Adipocyte (in vitro differentiated cells): ENCODE measurements at regions not wholly inside any gene's neighbourhood (a gene's known extent, or its start where the extent isn't known, plus 50 kb on each side); places are given as distances from the start of the nearest gene placed in this dataset.
"Not testable (repeated sequence)": the region's sequence is repeated elsewhere in the genome, so short reads cannot be mapped to it uniquely, and the experiment has no call there.

ENCODE experiments used
- DNase-seq: peaks from one replicate; pipeline ENCODE4 v3.0.0-alpha.2; 2015; ENCODE audit warnings: low read depth
- H3K27me3 ChIP-seq: replicated peaks from 2 replicates; pipeline ENCODE4 v1.7.0; 2013; ENCODE audit warnings: mild to moderate bottlenecking, low read length, moderate library complexity; ENCODE audit not compliant: control insufficient read depth, insufficient read depth
- H3K36me3 ChIP-seq: 2 replicates; pipeline ENCODE4 v1.7.0; 2013; ENCODE audit warnings: low read length, mild to moderate bottlenecking, moderate library complexity; ENCODE audit not compliant: control insufficient read depth, insufficient read depth, severe bottlenecking
- H3K4me1 ChIP-seq: 2 replicates; pipeline ENCODE4 v1.7.0; 2013; ENCODE audit warnings: mild to moderate bottlenecking, low read length, moderate library complexity; ENCODE audit not compliant: control insufficient read depth, insufficient read depth
- H3K4me3 ChIP-seq: 2 replicates; pipeline ENCODE4 v1.7.0; 2013; ENCODE audit warnings: mild to moderate bottlenecking, low read length, moderate library complexity
- H3K9ac ChIP-seq: 2 replicates; pipeline ENCODE4 v1.7.0; 2013; ENCODE audit warnings: mild to moderate bottlenecking, low read length, moderate library complexity
- H3K9me3 ChIP-seq: 2 replicates; pipeline ENCODE4 v1.7.0; 2013; ENCODE audit warnings: mild to moderate bottlenecking, low read length, moderate library complexity; ENCODE audit not compliant: control insufficient read depth

GRCh38 chr12:84492351-84492883 lies 420.2 kb downstream of the SLC6A15 start:
- H3K4me3 ChIP-seq, result no peak overlapping the region
- H3K36me3 ChIP-seq, result no peaks in the 10 kb centered on the region
- no peaks in the 10 kb centered on the region for H3K27me3 ChIP-seq
- H3K9ac ChIP-seq, result no peak overlapping the region
- no peaks in the 10 kb centered on the region for H3K4me1 ChIP-seq
- no peaks in the 10 kb centered on the region for H3K9me3 ChIP-seq
- DNase-seq, result peak; percentile 9

DNA sequence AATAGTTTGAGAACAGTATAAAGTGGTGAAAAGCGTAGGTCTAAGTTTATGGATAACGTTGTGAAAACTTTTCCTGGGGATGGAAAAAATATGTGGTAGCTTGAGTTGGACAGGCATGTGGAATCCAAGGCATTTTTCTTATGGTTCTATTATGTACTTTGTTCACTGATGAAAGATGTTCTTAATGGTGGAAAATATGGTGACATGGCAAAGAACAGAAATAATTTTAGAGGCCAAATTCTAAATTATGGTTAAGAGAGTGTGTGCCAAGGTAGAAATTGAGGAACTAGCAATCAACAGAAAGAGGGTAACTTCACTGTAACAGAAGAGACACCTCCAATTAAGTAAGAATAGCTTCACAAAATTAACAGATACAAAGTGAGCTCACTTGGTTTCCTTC lies 427.8 kb downstream of the SLC6A15 start:
- no peaks in the 10 kb centered on the region for H3K4me1 ChIP-seq
- no peak overlapping the region for H3K9ac ChIP-seq
- DNase-seq, result no peak
- H3K36me3 ChIP-seq, result no peaks in the 10 kb centered on the region
- H3K27me3 ChIP-seq, result no peaks in the 10 kb centered on the region
- H3K4me3 ChIP-seq, result no peak overlapping the region
- no peaks in the 10 kb centered on the region for H3K9me3 ChIP-seq

- Histone ChIP-seq H3K4me3 (no peak overlapping the region), H3K9ac (no peak overlapping the region), H3K27me3 (no peaks in the 10 kb centered on the region), H3K4me1 (no peaks in the 10 kb centered on the region), H3K9me3 (peaks cover 6% of the 10 kb centered on the region), H3K36me3 (no peaks in the 10 kb centered on the region)
- DNase-seq, result no peak
Observed at GRCh38 chr12:84480803-84481202, 431.8 kb downstream of the SLC6A15 start.

- no peaks in the 10 kb centered on the region for H3K36me3 ChIP-seq
- H3K9ac ChIP-seq, result no peak overlapping the region
Observed at GRCh38 chr12:84470361-84470760, 442.2 kb downstream of the SLC6A15 start.

GRCh38 chr12:84464616-84465015 lies 448.0 kb downstream of the SLC6A15 start:
- no peak overlapping the region for H3K4me3 ChIP-seq
- no peak for DNase-seq
- no peaks in the 10 kb centered on the region for H3K27me3 ChIP-seq
- no peak overlapping the region for H3K9ac ChIP-seq
- H3K9me3 ChIP-seq, result no peaks in the 10 kb centered on the region
- H3K4me1 ChIP-seq, result peaks cover 8% of the 10 kb centered on the region
- no peaks in the 10 kb centered on the region for H3K36me3 ChIP-seq

More at GRCh38 chr12:84470361-84470760, 442.2 kb downstream of the SLC6A15 start:
- Histone ChIP-seq H3K27me3 (no peaks in the 10 kb centered on the region), H3K4me3 (no peak overlapping the region), H3K9me3 (no peaks in the 10 kb centered on the region), H3K4me1 (no peaks in the 10 kb centered on the region)
- no peak for DNase-seq

GRCh38 chr12:84463741-84464495 lies 448.7 kb downstream of the SLC6A15 start:
- DNase-seq, result peak; percentile 75

GRCh38 chr12:84455598-84455997 lies 457.0 kb downstream of the SLC6A15 start:
- H3K27me3 ChIP-seq, result no peaks in the 10 kb centered on the region
- no peaks in the 10 kb centered on the region for H3K4me1 ChIP-seq
- no peaks in the 10 kb centered on the region for H3K36me3 ChIP-seq
- H3K4me3 ChIP-seq, result no peak overlapping the region
- no peak overlapping the region for H3K9ac ChIP-seq
- no peaks in the 10 kb centered on the region for H3K9me3 ChIP-seq
- peak; percentile 31 for DNase-seq

More at GRCh38 chr12:84463741-84464495, 448.7 kb downstream of the SLC6A15 start:
- H3K4me3 ChIP-seq, result no peak overlapping the region
- H3K9me3 ChIP-seq, result no peaks in the 10 kb centered on the region
- H3K9ac ChIP-seq, result no peak overlapping the region
- peaks cover 8% of the 10 kb centered on the region for H3K4me1 ChIP-seq
- H3K36me3 ChIP-seq, result no peaks in the 10 kb centered on the region
- H3K27me3 ChIP-seq, result no peaks in the 10 kb centered on the region

DNA sequence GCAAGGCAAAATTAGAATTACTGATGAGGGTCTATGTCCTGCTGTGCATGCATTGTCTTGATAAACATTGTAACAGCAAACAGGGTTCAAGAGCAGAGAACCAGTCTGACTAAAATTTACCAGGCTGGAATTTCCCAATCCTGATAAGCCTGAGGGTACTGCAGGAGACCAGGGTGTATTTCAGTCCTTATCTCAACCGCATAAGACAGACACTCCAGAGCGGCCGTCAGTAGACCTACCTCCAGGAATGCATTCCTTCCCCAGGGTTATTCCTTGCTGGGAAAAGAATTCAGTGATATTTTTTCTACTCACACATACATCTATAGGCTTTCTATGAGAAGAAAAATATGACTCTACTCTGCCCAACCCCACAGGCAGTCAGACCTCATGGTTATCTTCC lies 466.1 kb downstream of the SLC6A15 start:
- H3K9ac ChIP-seq, H3K9me3 ChIP-seq, H3K27me3 ChIP-seq, H3K4me1 ChIP-seq, DNase-seq, H3K4me3 ChIP-seq, H3K36me3 ChIP-seq: not testable (repeated sequence)

DNA sequence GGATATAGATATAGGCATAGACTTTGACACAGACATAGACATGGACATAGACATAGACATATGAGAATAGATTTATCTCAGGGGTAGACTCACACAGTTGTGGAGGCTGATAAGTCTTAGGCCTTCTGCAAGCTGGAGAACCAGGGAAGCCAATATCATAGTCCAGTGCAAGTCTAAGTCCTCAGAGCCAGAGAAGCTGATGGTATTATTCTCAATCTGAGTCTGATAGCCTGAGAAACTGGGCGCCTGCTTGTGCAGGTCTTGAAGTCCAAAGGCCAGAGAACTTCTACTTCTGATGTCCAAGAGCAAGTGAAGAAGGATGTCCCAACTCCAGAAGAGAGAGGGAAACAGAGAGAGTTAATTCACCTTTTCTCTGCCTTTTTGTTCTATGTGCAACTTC lies 476.5 kb downstream of the SLC6A15 start:
- no peak overlapping the region for H3K4me3 ChIP-seq
- H3K4me1 ChIP-seq, result no peaks in the 10 kb centered on the region
- H3K36me3 ChIP-seq, result no peaks in the 10 kb centered on the region
- DNase-seq, result no peak
- no peaks in the 10 kb centered on the region for H3K27me3 ChIP-seq
- no peak overlapping the region for H3K9ac ChIP-seq
- H3K9me3 ChIP-seq, result no peaks in the 10 kb centered on the region

GRCh38 chr12:84435682-84436081 lies 476.9 kb downstream of the SLC6A15 start:
- H3K27me3 ChIP-seq, result no peaks in the 10 kb centered on the region
- no peaks in the 10 kb centered on the region for H3K36me3 ChIP-seq
- DNase-seq, result no peak
- H3K9ac ChIP-seq, result no peak overlapping the region
- H3K4me3 ChIP-seq, result no peak overlapping the region
- no peaks in the 10 kb centered on the region for H3K9me3 ChIP-seq
- H3K4me1 ChIP-seq, result no peaks in the 10 kb centered on the region

DNA sequence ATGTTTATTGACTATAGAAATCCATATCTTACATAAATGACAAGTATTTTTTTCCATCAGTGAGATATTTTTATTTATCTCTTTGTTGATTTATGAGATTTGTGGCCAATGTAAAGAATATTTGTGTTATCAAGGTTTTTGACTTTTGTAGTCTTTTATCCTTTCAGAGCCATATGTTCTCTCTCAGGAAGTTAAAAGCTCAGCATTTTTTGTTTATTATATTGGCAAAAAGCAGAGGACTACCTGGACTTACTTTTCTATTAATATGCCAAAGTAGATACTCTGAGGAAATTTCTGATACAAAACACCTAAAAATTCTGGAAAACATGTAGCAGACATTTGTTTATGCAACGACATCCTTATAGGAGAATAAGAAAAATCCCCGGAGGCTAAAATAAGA lies 490.3 kb downstream of the SLC6A15 start:
- Histone ChIP-seq H3K9me3 (no peaks in the 10 kb centered on the region), H3K4me3 (no peak overlapping the region), H3K27me3 (no peaks in the 10 kb centered on the region), H3K4me1 (no peaks in the 10 kb centered on the region), H3K36me3 (no peaks in the 10 kb centered on the region), H3K9ac (no peak overlapping the region)
- DNase-seq, result no peak

- no peaks in the 10 kb centered on the region for H3K36me3 ChIP-seq
- H3K4me3 ChIP-seq, result no peak overlapping the region
- no peak for DNase-seq
- H3K4me1 ChIP-seq, result no peaks in the 10 kb centered on the region
- H3K27me3 ChIP-seq, result no peaks in the 10 kb centered on the region
- no peaks in the 10 kb centered on the region for H3K9me3 ChIP-seq
- no peak overlapping the region for H3K9ac ChIP-seq
Observed at GRCh38 chr12:84421103-84421502, 491.5 kb downstream of the SLC6A15 start.
